ENCODE measurements at regions not wholly inside any gene's neighbourhood (a gene's known extent, or its start where the extent isn't known, plus 50 kb on each side); places are given as distances from the start of the nearest gene placed in this dataset.
A peak's percentile ranks its signal among the peaks of the same experiment; 100 is the strongest.

DNA sequence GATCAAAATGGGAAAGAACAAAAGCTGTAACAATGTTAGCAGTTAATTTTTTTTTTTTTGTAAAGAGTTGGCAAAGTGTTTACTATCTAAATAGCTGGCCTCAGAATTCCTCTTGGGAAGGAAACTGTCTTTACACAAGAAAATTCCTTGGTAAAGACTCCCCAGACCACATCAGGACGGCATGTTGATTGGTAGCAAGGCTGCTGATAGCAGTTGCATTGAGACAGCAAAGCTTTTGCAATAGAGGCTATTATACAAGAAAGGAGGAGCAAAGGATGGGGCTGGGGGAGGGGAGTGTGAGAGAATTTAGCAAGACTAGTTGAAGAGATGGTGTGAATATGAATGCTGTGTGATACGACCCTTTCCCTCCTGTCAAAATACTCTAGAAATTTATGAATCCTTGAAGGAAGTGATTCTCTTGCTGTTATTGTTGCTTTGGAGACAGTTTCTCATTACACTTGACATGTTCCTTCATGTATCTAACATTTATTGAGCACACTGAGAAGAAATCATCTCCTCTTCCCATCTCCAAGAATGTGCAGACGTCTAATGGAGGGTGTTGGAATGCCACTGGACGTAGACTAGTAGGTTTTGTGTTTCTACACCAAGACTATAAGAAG, 355.6 kb downstream of the SIPA1L2 start:
- Histone ChIP-seq H3K4me3 (no peak overlapping the region), H3K9me3 (no peaks in the 10 kb centered on the region), H3K4me1 (no peaks in the 10 kb centered on the region), H3K36me3 (no peaks in the 10 kb centered on the region), H3K27me3 (no peaks in the 10 kb centered on the region), H3K27ac (no peak overlapping the region)
- intact Hi-C loops (cut with DNase I; ENCODE audit: low total_unique reads): no loop called here
- no peak for TF ChIP-seq CTCF (IDR thresholded peaks at IDR 0.05)
- peak in 1 of 2 donors; percentile 75 for DNase-seq

DNA sequence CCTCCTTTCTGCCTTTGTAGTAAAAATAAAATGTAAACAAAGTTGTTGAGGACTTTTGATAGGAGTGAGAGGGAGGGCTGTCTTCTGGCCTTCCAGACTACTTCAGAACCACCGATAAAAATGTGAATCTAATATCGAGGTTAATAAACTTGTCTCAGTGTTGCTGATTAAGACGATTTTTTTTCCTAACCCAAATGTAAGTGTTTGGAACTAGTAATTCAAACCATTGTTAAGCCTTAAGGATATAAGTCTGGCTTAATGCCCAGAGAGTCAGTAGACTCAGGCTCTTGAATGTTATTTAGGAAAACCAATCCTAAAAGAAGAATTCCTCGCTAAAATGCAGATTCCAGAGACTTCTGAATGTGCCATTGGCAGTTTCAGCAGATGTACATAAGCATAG, 356.9 kb downstream of the SIPA1L2 start:
- TF ChIP-seq CTCF (IDR thresholded peaks at IDR 0.05): no peak
- Histone ChIP-seq H3K36me3 (no peaks in the 10 kb centered on the region), H3K27ac (no peak overlapping the region), H3K4me3 (no peak overlapping the region), H3K27me3 (no peaks in the 10 kb centered on the region), H3K4me1 (no peaks in the 10 kb centered on the region), H3K9me3 (no peaks in the 10 kb centered on the region)
- no peak for DNase-seq
- intact Hi-C loops (cut with DNase I; ENCODE audit: low total_unique reads): no loop called here

DNA sequence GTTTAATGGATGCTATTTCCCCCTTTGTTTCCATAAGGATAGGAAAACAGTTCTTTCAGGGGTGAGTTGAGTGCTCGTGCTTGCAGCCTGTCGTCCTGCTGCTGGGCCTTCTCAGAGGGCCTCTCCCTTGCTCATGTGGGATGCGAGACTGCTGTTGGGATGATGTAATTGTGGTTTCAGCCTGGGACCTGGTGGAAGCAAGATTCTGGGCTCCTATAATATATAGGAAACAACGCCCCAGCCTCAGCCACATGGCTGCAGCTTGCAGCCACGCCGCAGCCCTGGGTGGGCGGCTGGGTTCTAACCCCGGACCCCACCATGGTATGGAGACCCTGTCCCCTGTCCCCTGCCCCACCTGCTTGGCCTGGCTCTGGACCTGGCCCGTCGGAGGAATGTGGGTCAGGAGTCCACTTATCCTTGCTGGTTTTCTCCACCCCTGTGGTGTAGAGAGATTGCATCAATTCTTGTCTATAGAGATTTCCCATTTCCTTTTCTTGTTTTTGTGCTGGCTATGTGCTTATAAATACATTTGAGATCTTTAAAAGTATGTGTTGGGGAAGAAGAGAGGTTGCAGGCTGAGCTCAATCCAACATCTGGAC, 357.8 kb downstream of the SIPA1L2 start:
- TF ChIP-seq CTCF (IDR thresholded peaks at IDR 0.05): no peak
- intact Hi-C loops (cut with DNase I; ENCODE audit: low total_unique reads): no loop called here
- H3K4me3 ChIP-seq: no peak overlapping the region

DNA sequence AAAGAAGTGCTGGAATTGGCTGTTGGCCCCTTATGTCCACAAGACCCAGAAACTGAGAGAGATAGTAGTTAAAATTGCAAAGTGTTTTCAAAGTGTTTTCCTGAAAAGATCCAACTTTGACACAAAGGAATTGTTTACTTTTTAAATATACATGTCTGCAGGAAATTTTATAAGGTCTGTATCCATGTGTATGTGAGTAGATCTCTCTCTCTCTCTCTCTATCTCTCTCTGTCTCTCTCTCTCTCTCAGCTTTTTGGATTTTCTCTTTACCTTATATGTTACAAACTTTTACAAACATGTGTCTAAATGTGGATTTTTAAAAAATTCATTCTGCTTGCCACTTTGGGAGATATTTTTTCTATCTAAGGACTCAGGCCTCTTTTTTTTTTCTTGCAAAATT, 358.6 kb downstream of the SIPA1L2 start:
- H3K27ac ChIP-seq: no peak overlapping the region
- H3K27me3 ChIP-seq: no peaks in the 10 kb centered on the region
- H3K4me3 ChIP-seq: no peak overlapping the region
- no peak for DNase-seq
- H3K36me3 ChIP-seq: no peaks in the 10 kb centered on the region
- H3K9me3 ChIP-seq: no peaks in the 10 kb centered on the region
- TF ChIP-seq CTCF (IDR thresholded peaks at IDR 0.05): no peak
- intact Hi-C loops (cut with DNase I; ENCODE audit: low total_unique reads): no loop called here
- no peaks in the 10 kb centered on the region for H3K4me1 ChIP-seq

More for the DNA sequence above, 357.8 kb downstream of the SIPA1L2 start:
- H3K27ac ChIP-seq: no peak overlapping the region
- H3K36me3 ChIP-seq: no peaks in the 10 kb centered on the region
- H3K4me1 ChIP-seq: no peaks in the 10 kb centered on the region
- DNase-seq: no peak
- no peaks in the 10 kb centered on the region for H3K27me3 ChIP-seq
- H3K9me3 ChIP-seq: no peaks in the 10 kb centered on the region

- DNase-seq: no peak
- no peak overlapping the region for H3K4me3 ChIP-seq
- H3K27me3 ChIP-seq: no peaks in the 10 kb centered on the region
- H3K27ac ChIP-seq: no peak overlapping the region
- no peak for TF ChIP-seq CTCF (IDR thresholded peaks at IDR 0.05)
- H3K9me3 ChIP-seq: no peaks in the 10 kb centered on the region
- H3K4me1 ChIP-seq: no peaks in the 10 kb centered on the region
- intact Hi-C loops (cut with DNase I; ENCODE audit: low total_unique reads): no loop called here
- no peaks in the 10 kb centered on the region for H3K36me3 ChIP-seq
Measured at GRCh38 chr1:232269988-232270387, 359.9 kb downstream of the SIPA1L2 start.

Data from tibial artery (tissue), 4 donors.